ENCODE measurements at regions not wholly inside any gene's neighbourhood (a gene's known extent, or its start where the extent isn't known, plus 50 kb on each side); places are given as distances from the start of the nearest gene placed in this dataset.

- Histone ChIP-seq H3K27ac (ENCODE audit: low read length) (no peak overlapping the region), H3K4me3 (ENCODE audit: low read length) (no peak overlapping the region), H3K9ac (ENCODE audit: low read length) (no peak overlapping the region), H3K36me3 (ENCODE audit: control insufficient read depth, low read depth, low read length) (no peaks in the 10 kb centered on the region), H3K4me1 (ENCODE audit: control insufficient read depth, low read depth, low read length) (peaks cover 7% of the 10 kb centered on the region), H3K27me3 (ENCODE audit: control insufficient read depth, insufficient read depth, low read length) (no peaks in the 10 kb centered on the region), H3K9me3 (ENCODE audit: control insufficient read depth, low read depth, low read length) (no peaks in the 10 kb centered on the region)
Observed at GRCh38 chr16:65662256-65662655, 540.4 kb upstream of the CDH11 start.

DNA sequence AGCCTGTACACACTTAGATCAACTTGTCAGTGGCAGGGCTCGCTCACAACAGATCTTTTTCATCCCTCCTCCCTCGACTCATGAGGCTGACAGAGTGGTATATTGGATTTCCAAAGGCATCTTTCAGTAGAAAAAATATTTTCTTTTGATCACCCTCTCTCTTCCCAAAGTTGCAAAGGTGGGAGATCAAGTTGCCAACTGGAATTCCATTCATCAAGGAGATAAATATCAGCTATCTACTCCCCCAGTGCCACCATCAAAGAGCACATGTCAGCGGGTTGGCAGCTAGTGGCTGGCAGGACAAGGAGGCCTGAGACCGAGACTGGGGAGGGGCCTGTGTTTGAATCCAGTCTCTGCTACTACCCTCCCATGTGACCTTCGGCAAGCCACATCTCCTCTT is 539.7 kb upstream of the CDH11 start:
- Histone ChIP-seq H3K4me1 (ENCODE audit: control insufficient read depth, low read depth, low read length) (peaks cover 7% of the 10 kb centered on the region), H3K9me3 (ENCODE audit: control insufficient read depth, low read depth, low read length) (no peaks in the 10 kb centered on the region), H3K9ac (ENCODE audit: low read length) (no peak overlapping the region), H3K4me3 (ENCODE audit: low read length) (no peak overlapping the region), H3K27ac (ENCODE audit: low read length) (no peak overlapping the region), H3K27me3 (ENCODE audit: control insufficient read depth, insufficient read depth, low read length) (no peaks in the 10 kb centered on the region), H3K36me3 (ENCODE audit: control insufficient read depth, low read depth, low read length) (no peaks in the 10 kb centered on the region)

DNA sequence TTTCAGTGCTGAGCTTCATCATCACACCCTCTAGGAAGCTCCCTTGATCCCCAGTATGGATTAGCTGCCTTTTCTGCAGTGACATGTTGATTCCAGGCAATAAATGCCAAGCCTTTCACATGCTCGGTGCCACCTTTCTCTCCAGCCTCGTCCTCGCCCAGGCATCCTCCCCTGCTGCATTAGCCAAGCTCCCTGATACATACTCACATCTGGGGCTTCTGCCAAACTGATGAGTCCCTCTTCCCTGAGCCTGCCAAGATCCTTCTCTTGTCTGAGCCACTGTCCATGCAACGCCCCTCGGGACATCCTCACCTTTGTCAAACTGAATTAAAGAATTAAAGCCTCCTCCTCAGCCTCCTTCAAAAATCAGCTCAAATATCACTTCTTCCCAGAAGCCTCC is 538.5 kb upstream of the CDH11 start:
- no peaks in the 10 kb centered on the region for H3K27me3 ChIP-seq (ENCODE audit: control insufficient read depth, insufficient read depth, low read length)
- H3K4me3 ChIP-seq (ENCODE audit: low read length) = no peak overlapping the region
- H3K4me1 ChIP-seq (ENCODE audit: control insufficient read depth, low read depth, low read length) = peaks cover 3% of the 10 kb centered on the region
- no peaks in the 10 kb centered on the region for H3K9me3 ChIP-seq (ENCODE audit: control insufficient read depth, low read depth, low read length)
- H3K9ac ChIP-seq (ENCODE audit: low read length) = no peak overlapping the region
- H3K36me3 ChIP-seq (ENCODE audit: control insufficient read depth, low read depth, low read length) = no peaks in the 10 kb centered on the region
- H3K27ac ChIP-seq (ENCODE audit: low read length) = no peak overlapping the region

GRCh38 chr16:65659758-65660157 is 537.9 kb upstream of the CDH11 start:
- H3K27me3 ChIP-seq (ENCODE audit: control insufficient read depth, insufficient read depth, low read length) = no peaks in the 10 kb centered on the region
- H3K4me3 ChIP-seq (ENCODE audit: low read length) = no peak overlapping the region
- peaks cover 4% of the 10 kb centered on the region for H3K4me1 ChIP-seq (ENCODE audit: control insufficient read depth, low read depth, low read length)
- no peaks in the 10 kb centered on the region for H3K36me3 ChIP-seq (ENCODE audit: control insufficient read depth, low read depth, low read length)
- H3K9me3 ChIP-seq (ENCODE audit: control insufficient read depth, low read depth, low read length) = no peaks in the 10 kb centered on the region
- H3K9ac ChIP-seq (ENCODE audit: low read length) = no peak overlapping the region
- H3K27ac ChIP-seq (ENCODE audit: low read length) = no peak overlapping the region

DNA sequence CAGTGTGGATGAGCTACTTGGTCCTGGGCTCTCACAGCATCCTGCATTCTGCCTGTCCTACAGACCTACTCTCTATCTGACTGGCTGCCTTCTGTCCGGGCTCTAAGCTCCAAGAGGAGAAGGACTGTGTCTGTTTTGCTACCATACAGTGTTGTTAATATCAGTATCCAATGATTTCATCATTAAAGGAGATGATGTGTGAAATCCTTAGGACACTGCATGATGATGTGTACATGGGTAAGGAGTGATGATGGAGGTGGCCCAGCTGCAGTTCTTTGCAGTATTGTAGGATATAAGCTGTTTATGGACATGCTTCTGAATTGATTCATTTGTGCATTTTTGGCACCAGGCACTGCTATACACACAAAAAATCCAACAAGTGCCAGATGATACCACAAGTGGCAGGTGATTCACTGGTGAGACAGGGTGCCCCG is 536.9 kb upstream of the CDH11 start:
- Histone ChIP-seq H3K9me3 (ENCODE audit: control insufficient read depth, low read depth, low read length) (no peaks in the 10 kb centered on the region), H3K4me1 (ENCODE audit: control insufficient read depth, low read depth, low read length) (peaks cover 4% of the 10 kb centered on the region), H3K4me3 (ENCODE audit: low read length) (no peak overlapping the region)

DNA sequence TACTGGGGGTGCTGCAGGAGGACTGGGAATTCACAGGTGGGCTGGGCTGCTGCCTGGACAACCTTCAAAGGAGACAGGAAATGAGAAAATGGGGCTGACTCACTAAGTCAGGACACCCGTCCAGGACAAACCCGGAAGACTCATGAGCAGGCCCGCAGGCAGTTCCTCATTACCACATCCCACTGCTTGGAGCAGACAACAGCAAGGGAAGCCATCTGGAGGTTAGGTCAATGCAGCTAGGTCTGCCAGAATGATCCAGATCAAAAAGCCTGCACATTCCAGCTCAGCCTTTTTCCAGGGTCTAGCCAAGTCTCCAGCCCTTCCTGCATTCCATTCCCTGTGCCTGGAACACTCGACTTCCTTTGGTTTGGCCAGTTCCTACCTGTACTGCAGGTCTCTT is 536.5 kb upstream of the CDH11 start:
- Histone ChIP-seq H3K9me3 (ENCODE audit: control insufficient read depth, low read depth, low read length) (no peaks in the 10 kb centered on the region), H3K4me3 (ENCODE audit: low read length) (no peak overlapping the region), H3K9ac (ENCODE audit: low read length) (no peak overlapping the region), H3K36me3 (ENCODE audit: control insufficient read depth, low read depth, low read length) (no peaks in the 10 kb centered on the region), H3K27me3 (ENCODE audit: control insufficient read depth, insufficient read depth, low read length) (no peaks in the 10 kb centered on the region), H3K27ac (ENCODE audit: low read length) (no peak overlapping the region), H3K4me1 (ENCODE audit: control insufficient read depth, low read depth, low read length) (peaks cover 4% of the 10 kb centered on the region)

More for the DNA sequence above, 536.9 kb upstream of the CDH11 start:
- Histone ChIP-seq H3K9ac (ENCODE audit: low read length) (no peak overlapping the region), H3K36me3 (ENCODE audit: control insufficient read depth, low read depth, low read length) (no peaks in the 10 kb centered on the region), H3K27ac (ENCODE audit: low read length) (no peak overlapping the region), H3K27me3 (ENCODE audit: control insufficient read depth, insufficient read depth, low read length) (no peaks in the 10 kb centered on the region)

GRCh38 chr16:65657556-65657955 is 535.7 kb upstream of the CDH11 start:
- Histone ChIP-seq H3K27ac (ENCODE audit: low read length) (no peak overlapping the region), H3K4me3 (ENCODE audit: low read length) (no peak overlapping the region), H3K9me3 (ENCODE audit: control insufficient read depth, low read depth, low read length) (no peaks in the 10 kb centered on the region), H3K9ac (ENCODE audit: low read length) (no peak overlapping the region), H3K4me1 (ENCODE audit: control insufficient read depth, low read depth, low read length) (peaks cover 4% of the 10 kb centered on the region), H3K27me3 (ENCODE audit: control insufficient read depth, insufficient read depth, low read length) (no peaks in the 10 kb centered on the region), H3K36me3 (ENCODE audit: control insufficient read depth, low read depth, low read length) (no peaks in the 10 kb centered on the region)

GRCh38 chr16:65657071-65657494 is 535.2 kb upstream of the CDH11 start:
- no peaks in the 10 kb centered on the region for H3K9me3 ChIP-seq (ENCODE audit: control insufficient read depth, low read depth, low read length)
- H3K4me3 ChIP-seq (ENCODE audit: low read length) = no peak overlapping the region
- H3K4me1 ChIP-seq (ENCODE audit: control insufficient read depth, low read depth, low read length) = peaks cover 4% of the 10 kb centered on the region
- no peak overlapping the region for H3K9ac ChIP-seq (ENCODE audit: low read length)
- no peaks in the 10 kb centered on the region for H3K27me3 ChIP-seq (ENCODE audit: control insufficient read depth, insufficient read depth, low read length)
- no peaks in the 10 kb centered on the region for H3K36me3 ChIP-seq (ENCODE audit: control insufficient read depth, low read depth, low read length)
- no peak overlapping the region for H3K27ac ChIP-seq (ENCODE audit: low read length)

- Histone ChIP-seq H3K9ac (ENCODE audit: low read length) (no peak overlapping the region), H3K27ac (ENCODE audit: low read length) (no peak overlapping the region), H3K9me3 (ENCODE audit: control insufficient read depth, low read depth, low read length) (no peaks in the 10 kb centered on the region), H3K4me1 (ENCODE audit: control insufficient read depth, low read depth, low read length) (peaks cover 4% of the 10 kb centered on the region), H3K36me3 (ENCODE audit: control insufficient read depth, low read depth, low read length) (no peaks in the 10 kb centered on the region), H3K4me3 (ENCODE audit: low read length) (no peak overlapping the region), H3K27me3 (ENCODE audit: control insufficient read depth, insufficient read depth, low read length) (no peaks in the 10 kb centered on the region)
Observed at GRCh38 chr16:65655802-65656201, 533.9 kb upstream of the CDH11 start.

DNA sequence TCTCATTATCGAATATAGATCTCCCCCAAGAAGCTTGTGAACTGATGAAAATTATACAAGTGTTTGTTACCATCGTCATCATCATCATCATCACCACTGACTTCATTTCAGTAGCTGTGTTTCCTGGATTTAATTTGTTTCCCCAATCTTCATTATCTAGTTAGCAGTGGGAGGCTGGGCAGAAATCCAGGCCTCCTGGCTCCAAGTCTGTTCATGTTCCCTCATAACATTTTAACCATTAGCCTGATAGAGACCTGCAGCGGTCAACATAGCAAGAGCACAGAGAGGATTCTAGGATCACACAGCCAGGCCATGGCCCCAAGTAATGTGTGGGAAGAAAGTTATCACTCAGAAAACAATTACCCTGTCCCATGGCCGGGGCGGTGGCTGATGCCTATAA is 526.2 kb upstream of the CDH11 start:
- H3K9me3 ChIP-seq (ENCODE audit: control insufficient read depth, low read depth, low read length) = no peaks in the 10 kb centered on the region
- no peak overlapping the region for H3K4me3 ChIP-seq (ENCODE audit: low read length)
- H3K27me3 ChIP-seq (ENCODE audit: control insufficient read depth, insufficient read depth, low read length) = no peaks in the 10 kb centered on the region
- H3K36me3 ChIP-seq (ENCODE audit: control insufficient read depth, low read depth, low read length) = no peaks in the 10 kb centered on the region
- no peaks in the 10 kb centered on the region for H3K4me1 ChIP-seq (ENCODE audit: control insufficient read depth, low read depth, low read length)
- no peak overlapping the region for H3K9ac ChIP-seq (ENCODE audit: low read length)
- H3K27ac ChIP-seq (ENCODE audit: low read length) = no peak overlapping the region

GRCh38 chr16:65644821-65645220 is 523.0 kb upstream of the CDH11 start:
- Histone ChIP-seq H3K4me3 (ENCODE audit: low read length) (no peak overlapping the region), H3K4me1 (ENCODE audit: control insufficient read depth, low read depth, low read length) (no peaks in the 10 kb centered on the region), H3K9ac (ENCODE audit: low read length) (no peak overlapping the region), H3K27ac (ENCODE audit: low read length) (no peak overlapping the region), H3K9me3 (ENCODE audit: control insufficient read depth, low read depth, low read length) (no peaks in the 10 kb centered on the region), H3K36me3 (ENCODE audit: control insufficient read depth, low read depth, low read length) (no peaks in the 10 kb centered on the region), H3K27me3 (ENCODE audit: control insufficient read depth, insufficient read depth, low read length) (no peaks in the 10 kb centered on the region)

DNA sequence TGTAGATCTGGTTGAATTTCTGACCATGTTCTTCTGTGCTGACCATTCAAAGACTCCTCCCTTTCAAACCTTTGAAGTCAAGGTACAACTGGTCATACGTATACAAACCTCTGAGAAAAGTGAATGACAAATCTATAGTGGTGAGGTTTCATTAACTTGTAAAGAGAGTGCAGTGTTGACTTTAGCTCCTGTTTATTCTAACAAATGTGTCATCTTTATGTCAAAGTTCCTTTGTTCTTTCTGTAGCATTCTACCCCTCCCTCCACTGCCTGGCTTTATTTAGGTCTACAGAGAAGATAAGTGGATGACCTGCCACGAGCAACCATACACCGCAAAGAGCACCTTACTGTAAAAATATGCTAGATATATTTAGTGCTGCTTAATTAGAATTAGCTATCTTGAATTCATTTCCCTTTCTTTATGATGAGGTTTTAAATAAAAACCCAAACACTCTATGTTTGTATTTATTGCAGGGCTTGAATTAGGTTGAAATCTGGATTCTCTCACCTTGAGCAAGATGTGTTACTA is 520.0 kb upstream of the CDH11 start:
- H3K27me3 ChIP-seq (ENCODE audit: control insufficient read depth, insufficient read depth, low read length) = no peaks in the 10 kb centered on the region
- H3K4me1 ChIP-seq (ENCODE audit: control insufficient read depth, low read depth, low read length) = no peaks in the 10 kb centered on the region
- H3K9me3 ChIP-seq (ENCODE audit: control insufficient read depth, low read depth, low read length) = no peaks in the 10 kb centered on the region
- H3K36me3 ChIP-seq (ENCODE audit: control insufficient read depth, low read depth, low read length) = no peaks in the 10 kb centered on the region
- H3K27ac ChIP-seq (ENCODE audit: low read length) = no peak overlapping the region
- no peak overlapping the region for H3K4me3 ChIP-seq (ENCODE audit: low read length)
- H3K9ac ChIP-seq (ENCODE audit: low read length) = no peak overlapping the region
